GM18511 (cell line): ENCODE measurements at regions not wholly inside any gene's neighbourhood (a gene's known extent, or its start where the extent isn't known, plus 50 kb on each side); places are given as distances from the start of the nearest gene placed in this dataset.
"Not testable (repeated sequence)": the region's sequence is repeated elsewhere in the genome, so short reads cannot be mapped to it uniquely, and the experiment has no call there.

ENCODE experiments used
- ATAC-seq: cut with Tn5 transposase; IDR thresholded peaks from one replicate; pipeline ENCODE4 v1.9.1; 2021; ENCODE audit warnings: mild to moderate bottlenecking, moderate library complexity; ENCODE audit not compliant: unreplicated experiment

DNA sequence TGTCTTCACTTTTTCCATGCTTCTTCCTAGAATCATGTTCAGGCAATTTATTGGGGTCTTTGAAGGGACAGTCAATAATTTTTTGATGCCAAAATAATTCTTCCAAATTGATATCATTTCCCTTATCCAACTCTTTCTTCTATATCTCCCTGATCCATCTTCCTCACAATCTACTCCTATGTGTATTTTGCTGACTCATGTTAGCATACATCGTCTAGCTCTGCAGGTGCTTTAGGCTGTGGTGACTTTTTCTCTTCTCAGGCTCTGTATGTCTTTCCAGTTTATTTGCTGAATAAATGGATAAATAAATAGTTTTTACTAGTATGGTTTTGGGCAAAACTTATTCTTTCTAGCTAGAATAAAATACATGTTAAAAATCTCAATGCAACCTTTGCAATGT, 1650.9 kb upstream of the TMEFF2 start:
- no peak for ATAC-seq

DNA sequence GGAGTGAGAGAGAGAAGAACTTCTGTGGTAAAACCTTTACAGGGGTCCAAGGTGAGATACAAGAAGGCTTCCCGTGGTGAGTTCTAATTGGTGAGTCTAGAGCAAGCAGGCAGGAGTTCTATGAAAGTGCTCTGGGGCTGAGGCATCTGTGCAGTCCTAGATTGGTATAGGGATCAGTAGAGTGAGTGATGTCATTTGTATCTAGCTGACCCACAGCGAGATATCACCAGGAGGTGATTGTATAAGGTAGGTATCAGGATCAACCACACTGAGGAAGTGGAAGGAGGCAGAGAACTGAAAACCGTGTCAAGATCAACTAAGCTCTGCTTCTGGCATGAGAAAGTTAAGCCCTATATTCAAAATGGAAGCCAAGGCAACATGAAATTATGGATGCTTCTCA, 1648.9 kb upstream of the TMEFF2 start:
- peak; percentile 60 for ATAC-seq

DNA sequence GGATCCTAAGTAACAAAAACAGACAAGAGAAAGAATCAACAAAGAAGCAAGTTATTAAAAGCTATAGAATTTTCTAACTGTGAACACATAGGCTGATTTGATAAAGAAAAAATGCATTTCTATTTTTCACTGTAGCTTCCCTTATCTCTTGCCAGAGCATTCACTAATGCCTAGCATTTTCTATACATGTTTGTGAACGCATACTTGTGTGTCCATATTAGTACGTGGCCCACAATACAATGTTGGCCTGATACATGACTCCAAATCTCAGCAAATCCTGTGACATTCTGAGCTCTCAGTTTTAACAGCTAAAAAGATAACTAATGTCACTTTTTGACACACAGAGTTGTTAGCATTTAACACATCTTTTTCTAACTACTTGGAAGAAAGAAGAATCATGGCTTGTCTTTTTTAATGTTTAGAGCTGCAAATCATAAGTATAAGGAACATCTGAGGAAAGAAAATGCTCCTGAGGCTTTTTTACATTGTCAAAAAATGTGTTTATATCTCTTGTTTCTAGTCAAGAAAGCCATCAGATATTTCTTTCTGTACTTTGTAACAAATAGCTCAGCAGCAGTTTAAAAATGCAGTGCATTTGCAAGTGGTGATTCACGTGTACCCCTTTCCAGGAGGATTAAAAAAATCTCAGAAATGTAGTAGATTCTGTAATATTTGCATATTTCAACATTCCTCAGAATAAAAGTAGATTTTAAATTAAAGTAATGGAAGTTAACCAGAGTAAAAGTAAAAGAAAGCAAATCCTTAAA, 1646.8 kb upstream of the TMEFF2 start:
- no peak for ATAC-seq

DNA sequence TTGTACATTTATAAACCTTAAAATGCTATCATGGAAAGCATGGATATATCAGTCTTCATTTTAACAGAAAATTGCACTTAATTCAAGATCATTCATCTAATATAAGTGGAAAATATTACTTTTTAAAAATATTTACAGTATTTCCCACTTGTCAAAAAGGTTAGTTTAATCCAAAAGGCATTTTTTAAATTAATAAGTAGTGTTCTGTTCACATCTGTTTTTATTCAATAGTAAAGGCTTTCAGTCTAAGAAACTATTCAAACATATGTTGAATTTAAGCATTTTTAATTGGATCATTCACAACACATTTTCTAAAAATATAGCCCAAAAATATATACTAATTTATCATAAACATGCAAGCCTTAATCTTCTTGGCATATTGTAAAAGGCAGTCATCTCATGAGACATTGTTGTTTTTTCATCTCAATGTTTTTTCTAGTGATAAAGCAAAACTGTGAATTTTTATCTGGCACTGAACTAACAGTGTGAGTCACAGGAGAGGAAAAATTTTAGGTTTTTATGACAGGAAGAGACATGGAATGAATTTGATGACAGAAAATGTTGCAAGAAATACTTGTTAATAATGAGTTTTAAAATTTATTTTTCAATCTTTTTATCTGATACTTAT, 1642.5 kb upstream of the TMEFF2 start:
- ATAC-seq = no peak

DNA sequence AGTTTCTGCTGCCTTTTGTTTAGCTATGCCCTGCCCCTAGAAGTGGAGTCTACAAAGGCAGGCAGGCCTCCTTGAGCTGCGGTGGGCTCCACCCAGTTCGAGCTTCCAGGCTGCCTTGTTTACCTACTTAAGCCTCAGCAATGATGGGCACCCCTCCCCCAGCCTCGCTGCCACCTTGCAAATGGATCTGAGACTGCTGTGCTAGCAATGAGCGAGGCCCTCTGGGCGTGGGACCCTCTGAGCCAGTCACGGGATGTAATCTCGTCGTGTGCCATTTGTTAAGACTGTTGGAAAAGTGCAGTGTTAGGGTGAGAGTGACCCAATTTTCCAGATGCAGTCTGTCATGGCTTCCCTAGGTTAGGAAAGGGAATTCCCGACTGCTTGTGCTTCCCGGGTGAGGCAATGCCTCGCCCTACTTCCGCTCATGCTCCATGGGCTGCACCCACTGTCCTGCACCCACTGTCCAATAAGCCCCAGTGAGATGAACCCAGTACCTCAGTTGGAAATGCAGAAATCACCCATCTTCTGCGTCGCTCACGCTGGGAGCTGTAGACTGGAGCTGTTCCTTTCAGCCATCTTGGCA, 1641.8 kb upstream of the TMEFF2 start:
- not testable (repeated sequence) for ATAC-seq

DNA sequence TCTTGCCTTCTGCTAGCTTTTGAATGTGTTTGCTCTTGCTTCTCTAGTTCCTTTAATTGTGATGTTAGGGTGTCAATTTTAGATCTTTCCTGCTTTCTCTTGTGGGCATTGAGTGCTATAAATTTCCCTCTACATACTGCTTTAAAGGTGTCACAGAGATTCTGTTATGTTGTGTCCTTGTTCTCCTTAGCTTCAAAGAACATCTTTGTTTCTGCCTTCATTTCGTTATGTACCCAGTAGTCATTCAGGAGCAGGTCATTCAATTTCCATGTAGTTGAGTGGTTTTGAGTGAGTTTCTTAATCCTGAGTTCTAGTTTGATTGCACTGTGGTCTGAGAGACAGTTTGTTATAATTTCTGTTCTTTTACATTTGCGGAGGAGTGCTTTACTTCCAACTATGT, 1639.2 kb upstream of the TMEFF2 start:
- not testable (repeated sequence) for ATAC-seq

DNA sequence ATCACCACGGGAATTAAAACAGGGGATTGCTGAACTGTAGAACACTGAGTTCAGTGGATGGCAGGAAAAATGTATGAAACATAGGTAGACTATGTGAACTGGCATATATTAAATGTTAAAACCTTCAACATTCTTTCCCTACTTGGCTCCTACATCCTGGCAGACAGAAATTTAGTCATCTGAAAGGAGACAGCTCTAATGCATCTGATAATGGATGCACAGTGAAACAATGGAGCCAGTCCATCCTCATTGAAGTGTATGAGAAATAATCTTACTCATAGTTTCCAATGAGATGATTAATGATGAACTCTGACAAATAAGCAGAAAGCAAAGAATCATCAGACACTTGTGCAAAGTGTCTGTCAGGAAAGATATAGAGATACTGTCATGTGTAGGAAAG, 1629.7 kb upstream of the TMEFF2 start:
- no peak for ATAC-seq

DNA sequence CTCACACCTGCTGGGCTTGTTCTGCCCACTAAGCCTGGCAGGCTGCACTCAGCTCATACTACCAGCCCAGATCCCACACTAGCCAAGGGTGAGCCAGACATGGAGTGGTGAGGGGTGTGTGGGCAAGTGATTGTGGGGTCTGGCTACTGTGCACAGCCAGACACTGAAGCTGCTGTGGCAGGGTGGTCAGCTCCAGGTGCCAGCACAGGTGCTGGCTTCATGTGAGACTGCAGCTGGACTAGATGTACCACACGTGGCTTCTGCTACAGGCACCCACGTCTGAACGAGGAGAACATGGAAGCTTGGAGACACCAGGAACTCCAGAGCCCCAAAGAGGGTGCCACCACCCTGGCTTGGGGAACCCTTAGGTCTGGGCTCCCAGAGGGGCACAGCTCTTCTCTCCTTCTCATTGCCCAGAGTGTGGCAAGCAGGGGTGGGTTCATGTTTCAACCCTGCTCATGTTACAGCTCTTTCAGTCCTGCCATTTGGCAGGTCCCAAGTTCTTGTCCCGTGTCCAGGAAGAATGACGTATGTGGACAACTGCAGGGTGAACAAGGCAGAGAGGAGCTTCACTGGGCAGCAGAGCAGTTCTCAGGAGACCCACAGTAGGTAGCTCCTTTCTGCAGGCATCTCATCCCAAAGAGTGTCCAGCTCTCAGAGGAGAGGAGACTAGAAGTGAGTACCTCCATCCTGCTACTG, 1624.2 kb upstream of the TMEFF2 start:
- ATAC-seq = no peak

DNA sequence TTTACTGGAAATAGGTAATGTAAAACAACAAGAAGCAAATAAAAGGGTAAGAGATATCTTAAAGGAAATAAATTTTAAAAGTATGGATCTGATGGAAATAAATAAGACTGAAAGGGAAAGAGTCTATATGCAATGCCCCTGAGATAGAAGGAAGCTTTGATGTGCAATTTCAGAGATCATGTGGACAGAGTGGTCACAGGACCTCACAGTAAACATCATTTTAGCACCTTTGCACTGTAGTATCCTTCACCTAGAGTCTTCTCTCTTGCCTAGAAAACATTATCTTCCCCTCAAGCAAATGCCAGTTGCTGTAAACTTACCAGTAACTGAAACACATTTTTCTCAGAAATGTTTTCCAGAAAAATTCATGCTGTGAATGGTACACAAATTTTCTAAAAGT, 1621.3 kb upstream of the TMEFF2 start:
- no peak for ATAC-seq

DNA sequence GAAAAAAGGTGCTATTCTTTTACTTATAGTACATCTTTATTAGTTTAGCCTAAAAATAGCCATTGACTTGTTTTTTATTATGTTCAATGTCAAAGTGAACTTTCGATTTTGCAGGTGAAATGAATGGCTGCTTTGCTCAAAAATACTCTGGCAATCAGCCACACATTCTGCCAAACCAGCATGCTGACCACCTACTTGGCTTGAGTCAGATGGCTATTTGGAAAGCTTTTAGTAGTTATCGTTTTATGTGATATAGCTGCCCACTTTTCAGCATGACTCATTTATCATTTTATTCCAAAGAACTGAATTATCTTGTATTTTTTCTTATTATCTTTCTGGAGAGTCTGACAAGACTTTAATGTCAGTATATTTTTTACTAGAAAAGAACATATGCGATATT, 1615.8 kb upstream of the TMEFF2 start:
- no peak for ATAC-seq

DNA sequence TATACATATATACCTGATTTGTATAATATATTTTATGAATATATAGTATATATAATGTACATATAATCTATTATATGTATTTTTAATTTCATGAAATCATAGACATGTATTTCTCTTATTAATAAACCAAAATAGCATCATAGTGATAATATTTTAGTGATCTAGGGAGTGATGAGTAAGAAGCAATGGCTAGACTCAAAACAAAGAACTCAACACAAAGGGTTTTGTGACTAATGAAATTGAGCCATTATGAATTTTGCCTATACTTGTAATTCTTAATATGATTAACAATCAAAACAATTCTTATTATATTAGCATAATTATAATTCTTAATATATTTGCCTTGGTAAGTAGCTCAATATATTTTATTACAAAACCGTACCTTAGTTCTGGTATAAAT, 1614.1 kb upstream of the TMEFF2 start:
- ATAC-seq = no peak

DNA sequence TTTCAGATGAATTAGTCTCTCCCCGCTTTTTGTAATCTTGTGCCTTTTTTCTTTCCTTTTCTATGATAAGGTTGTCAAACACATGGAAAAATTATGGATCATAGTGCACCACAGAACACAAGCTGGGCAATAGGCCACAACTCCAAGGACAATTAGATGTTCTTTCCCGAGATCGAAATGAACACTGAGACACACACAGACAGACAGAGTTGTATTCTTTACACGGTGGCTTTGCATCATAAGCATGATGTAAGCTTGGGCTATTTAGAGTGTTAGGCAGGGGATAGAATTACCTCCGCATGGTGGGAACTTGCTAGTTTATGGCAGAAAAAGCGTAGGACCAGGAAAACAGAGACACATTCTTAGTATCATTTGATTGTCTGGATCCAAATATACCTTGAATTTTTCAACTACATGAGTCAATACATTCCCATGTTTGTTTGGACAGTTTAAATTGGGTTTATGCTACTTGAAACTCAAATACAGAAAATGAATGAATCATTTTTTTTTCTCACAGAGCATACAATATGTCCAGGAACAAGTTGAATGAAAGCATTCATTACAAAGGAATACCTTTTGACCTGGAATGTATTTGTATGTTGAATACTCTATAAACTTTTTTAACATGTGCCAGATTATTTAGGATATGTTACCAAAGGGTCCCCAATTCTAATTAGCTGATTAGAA, 1611.5 kb upstream of the TMEFF2 start:
- ATAC-seq = no peak

DNA sequence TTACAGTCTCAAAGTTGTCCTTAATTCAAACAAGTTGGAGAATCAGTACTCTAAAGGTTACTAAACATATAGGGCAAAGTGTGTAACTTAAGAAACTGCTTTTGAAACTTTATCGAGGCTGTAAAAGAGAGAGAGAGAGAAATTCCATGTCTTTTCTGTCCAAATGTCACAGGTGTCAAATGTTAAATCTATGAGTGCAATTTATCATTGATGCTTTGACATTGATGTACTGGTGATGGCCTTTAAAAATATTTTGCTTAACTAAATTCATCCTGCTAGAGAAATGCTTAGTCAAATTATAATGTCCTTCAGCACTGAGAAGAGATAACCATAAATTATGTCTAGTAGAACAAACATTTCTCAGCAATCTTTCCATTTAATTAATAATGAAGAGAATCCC, 1602.1 kb upstream of the TMEFF2 start:
- no peak for ATAC-seq

DNA sequence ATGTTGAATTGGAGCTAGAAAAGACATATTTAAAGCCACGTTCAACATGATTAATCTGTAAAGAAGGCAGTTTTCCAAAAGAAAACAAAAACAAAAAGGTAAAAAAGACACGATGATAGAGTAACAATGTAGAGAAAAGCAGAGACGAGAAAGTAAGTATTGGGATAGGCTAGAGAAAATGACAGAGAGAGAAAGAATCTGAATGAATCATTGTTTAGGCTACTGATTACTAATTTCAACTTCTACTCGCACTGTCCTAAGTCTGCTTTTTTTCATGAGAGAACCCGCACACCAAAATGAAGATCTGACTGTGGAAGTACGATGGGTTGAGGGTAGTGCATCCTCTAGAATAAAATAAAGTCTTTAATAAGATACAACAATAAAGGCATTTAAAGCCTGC, 1599.2 kb upstream of the TMEFF2 start:
- ATAC-seq = no peak

DNA sequence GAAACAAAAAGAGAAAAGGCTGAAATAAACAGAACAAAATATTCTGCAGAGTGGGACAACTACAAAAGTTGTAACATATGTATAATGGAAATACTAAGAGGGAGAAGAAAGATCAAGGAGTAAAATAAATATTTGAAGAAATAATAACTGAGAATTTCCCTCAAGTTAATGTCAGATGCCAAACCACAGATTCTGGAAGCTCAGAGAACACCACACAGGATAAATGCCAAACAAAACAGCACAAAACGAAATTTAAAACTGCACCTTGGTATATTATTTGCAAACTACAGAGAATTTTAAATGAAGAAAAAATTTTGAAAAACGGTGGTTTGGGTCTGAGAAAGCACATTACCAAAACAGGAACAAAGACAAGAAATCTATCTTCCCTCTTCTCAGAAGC, 1588.9 kb upstream of the TMEFF2 start:
- ATAC-seq = no peak

DNA sequence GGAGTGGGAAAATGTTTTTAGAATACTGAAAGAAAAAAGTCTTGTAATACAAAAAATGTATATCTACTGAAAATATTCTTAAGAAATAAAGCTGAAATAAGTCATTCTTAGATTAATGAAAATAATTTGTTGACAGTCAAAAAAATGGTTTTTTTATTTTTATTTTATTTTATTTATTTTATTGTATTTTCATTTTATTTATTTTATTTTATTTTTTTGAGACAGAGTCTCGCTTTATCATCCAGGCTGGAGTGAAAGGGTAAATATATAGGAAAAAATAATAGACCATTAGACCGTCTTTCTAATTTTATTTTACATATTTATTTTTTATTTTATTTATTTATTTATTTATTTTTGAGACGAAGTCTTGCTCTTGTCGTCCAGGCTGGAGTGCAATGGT, 1583.6 kb upstream of the TMEFF2 start:
- no peak for ATAC-seq

DNA sequence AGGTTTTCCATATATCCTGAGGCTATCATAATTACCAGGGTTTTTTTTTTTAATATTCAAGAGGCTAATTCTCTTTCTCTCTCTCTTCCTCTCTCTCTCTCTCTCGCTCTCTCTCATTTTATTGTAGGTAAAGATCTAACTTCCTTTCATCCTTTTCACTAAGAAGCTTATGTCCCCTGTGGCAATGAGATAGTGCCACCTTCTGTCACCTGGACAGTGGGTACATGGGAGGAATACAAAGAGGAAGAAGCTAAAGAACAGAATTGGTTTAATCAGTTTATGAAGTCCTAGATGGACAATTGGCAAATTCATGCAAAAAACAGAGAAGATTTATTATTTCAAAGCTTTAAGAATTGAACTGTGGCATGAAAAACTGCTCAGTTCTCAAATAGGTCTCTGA, 1582.3 kb upstream of the TMEFF2 start:
- ATAC-seq = no peak

DNA sequence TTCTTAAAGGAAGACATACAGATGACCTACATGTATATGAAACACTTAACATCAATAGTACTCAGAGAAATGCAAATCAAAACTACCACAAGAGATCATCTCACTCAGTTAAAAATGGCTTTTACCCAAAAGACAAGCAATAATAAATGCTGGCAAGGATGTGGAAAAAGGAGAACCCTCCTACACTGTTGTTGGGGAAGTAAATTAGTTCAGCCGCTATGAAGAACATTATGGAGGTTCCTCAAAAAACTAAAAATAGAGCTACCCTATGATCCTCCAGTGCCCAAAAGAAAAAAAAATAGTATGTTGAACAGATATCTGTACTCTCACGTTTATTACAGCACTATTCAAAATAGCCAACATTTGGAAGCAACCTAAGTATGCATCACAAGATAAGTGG, 1579.4 kb upstream of the TMEFF2 start:
- no peak for ATAC-seq

DNA sequence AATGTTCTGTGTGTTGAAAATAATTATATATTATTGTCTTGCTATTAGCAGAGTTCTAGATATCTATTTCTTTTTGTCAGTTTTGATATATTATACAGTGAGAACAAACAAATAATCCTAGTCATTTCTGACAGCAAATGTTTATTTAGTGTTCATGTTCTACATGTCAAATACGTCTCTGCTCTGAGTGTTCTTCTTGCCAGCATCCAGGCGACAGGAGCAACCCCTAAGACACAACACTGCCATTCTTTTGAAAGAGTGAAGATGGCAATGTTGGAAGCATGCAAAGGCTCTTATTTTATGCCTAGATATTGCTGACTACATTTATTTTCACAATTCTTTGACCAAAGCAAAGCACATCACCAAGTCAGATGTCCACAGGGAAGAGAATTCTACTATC, 1556.6 kb upstream of the TMEFF2 start:
- no peak for ATAC-seq

DNA sequence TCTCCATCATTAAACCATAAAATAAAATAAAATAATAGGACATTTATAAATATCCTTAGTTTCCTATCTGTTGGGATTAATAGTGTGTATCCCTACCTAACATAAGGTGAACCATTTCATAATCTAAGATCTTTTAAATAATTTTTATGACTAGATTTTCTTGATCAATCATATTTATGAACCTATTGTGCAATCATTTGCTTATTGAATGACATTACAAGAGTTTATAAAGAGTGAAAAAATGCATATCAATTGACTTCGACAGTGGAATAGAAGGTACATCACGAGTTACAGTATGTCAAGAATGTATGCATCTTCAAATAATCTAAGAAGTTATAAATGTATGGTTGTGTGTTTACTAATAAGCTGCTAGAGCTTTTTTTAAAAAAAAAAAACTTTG, 1554.8 kb upstream of the TMEFF2 start:
- no peak for ATAC-seq

DNA sequence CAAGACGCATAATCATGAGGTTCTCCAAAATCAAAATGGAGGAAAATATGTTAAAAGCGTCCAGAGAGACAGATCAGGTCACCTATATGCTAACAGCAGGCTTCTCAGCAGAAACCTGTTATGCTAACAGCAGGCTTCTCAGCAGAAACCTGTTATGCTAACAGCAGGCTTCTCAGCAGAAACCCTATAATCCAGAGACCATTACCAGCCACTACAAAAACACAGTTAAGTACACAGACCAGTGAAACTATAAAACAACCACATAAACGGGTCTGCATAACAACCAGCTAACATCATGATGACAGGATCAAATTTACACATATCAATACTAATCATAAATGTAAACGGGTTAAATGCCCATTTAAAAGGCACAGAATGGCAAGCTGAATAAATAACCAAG, 1548.4 kb upstream of the TMEFF2 start:
- no peak for ATAC-seq
